ENCODE measurements at regions not wholly inside any gene's neighbourhood (a gene's known extent, or its start where the extent isn't known, plus 50 kb on each side); places are given as distances from the start of the nearest gene placed in this dataset.
"Not testable (repeated sequence)": the region's sequence is repeated elsewhere in the genome, so short reads cannot be mapped to it uniquely, and the experiment has no call there.

DNA sequence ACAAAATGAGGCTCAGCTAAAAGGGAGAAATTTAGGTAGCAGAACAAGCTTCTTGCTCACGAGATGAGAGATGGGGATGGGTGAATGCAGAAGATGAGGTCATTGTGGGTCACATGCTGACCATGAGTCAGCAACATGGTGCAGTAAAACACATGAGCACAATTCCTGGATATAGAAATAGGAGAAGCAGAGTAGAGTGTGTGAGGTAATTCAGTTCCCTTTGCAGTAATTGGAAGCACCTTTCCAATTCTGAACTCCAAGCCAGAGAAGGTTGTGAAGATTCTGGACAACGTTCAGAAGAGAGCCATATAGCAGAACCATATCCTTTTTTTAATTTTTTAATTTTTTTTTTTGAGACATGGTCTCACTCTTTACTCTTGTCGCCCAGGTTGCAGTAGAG, 62.0 kb upstream of the LMNTD1 start:
- no peak for DNase-seq

DNA sequence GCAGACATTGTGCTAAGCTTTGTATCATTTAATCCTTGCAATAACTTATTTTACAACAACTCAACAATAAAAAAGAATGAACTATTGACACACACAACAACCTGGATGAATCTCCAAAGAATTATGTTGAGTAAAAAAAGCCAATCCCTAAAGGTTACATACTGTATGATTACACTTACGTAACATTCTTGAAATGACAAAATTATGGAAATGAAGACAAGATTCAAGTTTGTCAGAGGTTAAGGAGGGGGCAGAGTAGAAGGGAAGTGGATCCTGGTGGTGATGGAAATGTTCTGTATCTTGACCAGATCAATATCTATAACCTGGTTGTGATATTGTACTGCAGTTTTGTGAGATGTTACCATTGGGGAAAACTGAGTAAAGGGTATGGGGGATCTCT, 63.2 kb upstream of the LMNTD1 start:
- DNase-seq, result no peak

DNA sequence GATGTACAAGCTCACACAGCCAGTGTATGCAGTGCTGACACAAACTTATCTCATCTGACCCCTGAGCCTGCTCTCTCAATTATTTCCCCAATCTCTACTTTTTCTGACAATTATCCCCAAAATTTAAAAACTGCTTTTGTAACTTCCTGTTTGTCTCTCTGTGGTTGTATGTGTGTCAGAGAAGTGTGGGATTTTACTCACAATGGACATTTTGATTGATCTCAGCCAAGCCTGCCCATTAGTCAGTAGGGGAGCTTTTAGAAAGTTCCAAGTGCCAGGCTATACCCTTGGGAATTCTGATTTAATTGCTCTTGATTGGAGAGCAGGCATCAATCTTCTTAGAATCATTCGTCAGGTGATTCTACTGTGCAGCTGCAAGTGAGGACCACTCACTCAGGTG, 64.9 kb upstream of the LMNTD1 start:
- no peak for DNase-seq

DNA sequence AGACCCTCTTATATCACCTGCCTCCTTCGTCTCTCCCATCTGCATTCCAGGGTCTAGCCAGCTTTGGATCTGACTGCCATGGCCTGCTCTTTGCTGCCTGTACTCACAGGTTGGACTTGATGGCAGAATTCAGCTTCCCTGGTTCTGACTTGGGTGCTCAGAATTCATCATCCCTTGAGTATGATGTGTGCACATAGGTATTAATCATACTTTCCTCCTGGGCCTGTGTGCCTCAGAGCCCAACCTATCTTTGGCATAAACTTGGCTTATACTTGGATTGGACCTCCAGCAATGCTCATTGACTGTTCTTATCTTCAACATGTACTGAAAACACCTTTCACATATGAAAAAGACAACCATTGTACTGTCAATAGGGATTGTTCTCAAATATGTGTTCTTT, 70.7 kb upstream of the LMNTD1 start:
- DNase-seq, result no peak

DNA sequence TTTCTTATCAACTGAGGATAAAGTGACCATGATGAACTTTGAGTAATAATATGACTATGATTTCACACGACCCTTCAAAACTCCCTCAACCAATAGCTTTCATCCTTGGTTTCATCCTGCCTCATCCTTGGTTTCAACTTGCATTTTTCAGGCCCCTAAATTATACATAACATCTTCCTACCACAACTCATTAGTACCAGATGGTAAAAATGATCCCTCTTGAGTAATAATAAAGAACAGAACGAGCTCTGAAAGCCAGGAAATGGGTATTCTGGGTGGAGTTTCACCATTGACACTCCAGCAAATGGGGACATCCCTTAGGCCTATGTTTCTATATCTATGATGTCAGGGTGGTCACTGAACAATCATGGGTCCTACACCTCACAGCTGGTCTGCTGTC, 72.1 kb upstream of the LMNTD1 start:
- DNase-seq, result no peak

DNA sequence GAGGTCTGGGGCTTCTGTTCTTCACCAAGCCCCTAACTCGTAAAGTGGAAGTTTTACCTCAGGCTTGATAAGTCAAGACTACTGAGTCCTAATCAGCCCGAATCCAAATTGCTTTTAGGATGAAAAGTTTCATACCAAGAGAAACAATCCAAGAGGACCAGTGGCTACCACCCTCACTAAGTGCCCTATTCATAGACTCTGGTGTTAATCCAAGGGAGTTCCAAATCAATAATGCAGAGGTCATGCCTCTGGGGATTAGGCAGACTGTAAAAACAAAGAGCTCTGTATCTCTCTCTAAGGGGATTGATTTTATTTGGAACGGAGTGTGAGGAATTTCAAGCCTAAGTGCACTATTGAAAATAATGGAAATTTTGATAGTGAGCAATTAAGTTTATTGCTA, 76.3 kb upstream of the LMNTD1 start:
- no peak for DNase-seq

DNA sequence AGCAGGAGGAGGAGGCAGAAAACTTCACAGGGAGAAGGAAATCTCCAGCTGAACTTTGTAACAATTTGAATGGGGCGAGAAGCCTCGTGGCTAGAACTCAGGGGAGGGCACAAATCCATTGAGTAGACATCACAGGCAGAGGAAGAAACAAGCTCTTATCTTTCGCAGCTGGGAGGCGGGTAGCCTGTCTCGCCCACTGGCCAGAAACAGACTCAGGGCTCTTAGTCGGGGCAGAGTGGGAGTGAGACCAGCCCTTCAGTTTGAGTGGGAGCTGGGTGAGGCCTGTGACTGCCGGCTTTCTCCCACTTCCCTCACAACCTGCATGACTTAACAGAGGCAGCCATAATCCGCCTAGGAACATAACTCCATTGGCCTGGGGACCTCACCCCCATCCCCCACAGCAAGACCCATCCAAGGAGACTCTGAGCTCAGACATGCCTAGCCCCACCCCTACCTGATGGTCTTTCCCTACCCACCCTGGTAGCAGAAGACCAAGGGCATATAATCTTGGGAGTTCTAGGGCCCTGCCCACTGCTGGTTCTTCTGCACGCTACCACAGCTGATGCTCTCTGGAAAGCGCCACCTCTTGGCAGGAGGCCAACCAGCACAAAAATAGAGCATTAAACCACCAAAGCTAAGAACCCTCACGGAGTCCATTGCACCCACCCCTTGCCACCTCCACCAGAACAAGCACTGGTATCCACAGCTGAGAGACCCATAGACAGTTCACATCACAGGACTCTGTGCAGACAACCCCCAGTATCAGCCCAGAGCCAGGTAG, 77.8 kb upstream of the LMNTD1 start:
- not testable (repeated sequence) for DNase-seq

DNA sequence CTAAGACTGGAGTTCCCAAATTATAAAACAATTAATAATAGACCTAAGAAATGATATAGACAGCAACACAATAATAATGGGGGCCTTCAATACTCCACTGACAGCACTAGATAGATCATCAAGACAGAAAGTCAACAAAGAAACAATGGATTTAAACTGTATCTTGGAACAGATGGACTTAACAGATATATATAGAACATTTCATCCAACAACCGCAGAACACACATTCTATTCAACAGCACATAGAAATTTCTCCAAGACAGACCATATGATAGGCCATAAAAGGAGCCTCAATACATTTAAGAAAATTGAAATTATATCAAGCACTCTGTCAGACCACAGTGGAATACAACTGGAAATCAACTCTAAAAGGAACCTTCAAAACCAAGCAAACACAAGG, 80.1 kb upstream of the LMNTD1 start:
- not testable (repeated sequence) for DNase-seq

DNA sequence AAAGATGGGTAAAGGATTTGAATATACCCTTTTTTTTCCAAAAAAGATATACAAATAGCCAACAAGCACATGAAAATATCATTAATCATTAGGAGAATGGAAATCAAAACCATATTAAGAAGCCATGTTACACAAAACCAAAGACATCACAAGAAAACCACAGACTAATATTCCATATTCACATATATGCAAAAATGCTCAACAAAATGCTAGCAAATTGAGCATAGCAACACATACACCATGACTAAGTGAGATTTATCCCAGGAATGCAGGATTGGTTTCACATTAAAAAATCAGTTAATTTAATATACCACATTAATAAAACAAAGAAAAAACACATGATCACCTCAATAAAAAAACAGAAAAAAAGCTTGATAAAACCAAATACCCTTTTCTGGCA, 84.7 kb upstream of the LMNTD1 start:
- no peak for DNase-seq

DNA sequence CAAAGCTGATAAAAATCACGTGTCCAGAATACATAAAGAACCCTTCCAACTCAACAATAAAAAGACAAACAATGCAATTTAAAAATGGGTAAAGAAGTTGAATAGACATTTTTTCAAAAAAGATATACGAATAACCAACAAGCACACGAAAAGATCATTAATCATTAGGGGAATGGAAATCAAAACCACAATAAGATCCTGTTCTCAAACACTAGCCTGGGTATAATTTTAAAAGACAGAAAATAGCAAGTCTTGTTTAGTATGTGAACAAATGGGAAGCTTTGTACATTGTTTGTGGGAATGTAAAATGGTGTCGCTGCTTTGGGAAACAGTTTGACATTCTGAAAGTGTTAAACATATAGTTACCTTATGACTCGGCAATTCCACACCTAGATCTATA, 86.3 kb upstream of the LMNTD1 start:
- DNase-seq, result no peak

DNA sequence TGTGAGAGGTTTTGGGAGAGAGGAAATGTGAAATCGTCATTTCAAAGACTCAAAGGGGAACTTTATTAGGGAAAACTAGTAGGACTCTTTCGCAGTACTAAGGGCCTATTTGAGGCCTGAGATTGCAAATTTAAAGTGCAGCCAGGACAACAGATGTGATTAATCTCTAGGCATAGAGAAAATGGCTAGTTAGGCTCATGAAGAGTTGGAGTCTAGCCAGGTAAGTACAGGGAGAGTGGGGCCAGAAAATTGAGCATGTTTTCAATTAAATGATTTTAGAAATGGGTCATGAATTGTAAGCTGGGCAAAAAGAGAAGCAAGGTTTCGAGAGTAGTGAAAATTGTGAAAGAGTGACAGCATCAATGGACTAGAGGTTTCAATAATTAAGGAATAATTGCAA, 91.9 kb upstream of the LMNTD1 start:
- no peak for DNase-seq

DNA sequence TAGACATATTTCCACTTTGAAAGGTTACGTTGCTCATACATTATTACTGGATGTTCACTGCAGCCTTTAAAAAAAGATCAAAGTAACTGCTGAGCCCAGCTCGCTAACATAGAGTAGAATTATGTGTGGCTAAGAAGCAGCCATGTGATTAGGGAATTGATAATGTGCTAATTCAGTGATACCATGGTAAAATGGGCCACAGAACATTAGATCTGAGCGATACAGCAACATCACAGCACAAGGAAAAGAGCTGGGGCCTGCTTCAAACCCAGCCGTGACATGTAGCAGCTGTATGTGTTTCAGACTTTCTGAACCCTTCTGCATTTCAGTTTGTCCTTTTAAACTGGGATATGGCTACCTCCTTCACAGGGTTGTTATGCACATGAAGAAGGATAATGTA, 92.3 kb upstream of the LMNTD1 start:
- DNase-seq, result no peak

DNA sequence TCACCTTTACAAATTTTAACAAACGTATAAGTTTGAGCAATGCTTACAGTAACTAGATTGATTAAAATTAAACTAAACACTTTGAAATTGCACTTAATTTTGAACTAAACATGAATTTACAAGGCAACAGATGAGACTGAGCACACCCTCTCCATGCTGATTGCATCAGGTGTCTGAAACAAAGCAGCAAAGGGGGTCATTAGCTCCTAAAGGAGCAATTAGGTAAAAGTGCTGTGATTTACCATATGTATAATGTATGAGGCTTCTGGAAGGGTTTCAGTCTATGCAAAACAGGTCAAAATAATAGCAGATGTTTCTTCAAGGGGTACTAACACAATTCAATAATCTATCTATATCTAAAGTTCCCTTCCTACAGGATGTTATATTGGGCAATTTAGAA, 98.8 kb upstream of the LMNTD1 start:
- no peak for DNase-seq

DNA sequence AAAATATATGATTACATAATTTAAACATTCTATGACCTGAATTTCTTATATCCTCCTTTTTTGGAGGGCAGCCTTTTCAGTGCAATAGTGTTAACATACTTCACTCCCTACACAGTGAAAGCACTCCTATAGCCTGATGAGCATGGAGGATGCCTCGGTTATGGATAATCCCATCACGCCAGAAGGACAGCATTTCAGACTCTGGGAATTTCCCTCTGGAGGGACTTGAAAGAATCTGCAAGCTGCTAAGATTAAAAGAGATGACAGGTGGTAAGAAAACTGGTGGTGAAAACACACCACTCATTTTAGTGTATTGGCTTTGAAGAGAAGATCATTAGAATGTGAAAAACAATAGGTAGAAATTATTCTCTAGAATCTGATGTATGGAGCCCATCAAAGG, 99.3 kb upstream of the LMNTD1 start:
- no peak for DNase-seq

DNA sequence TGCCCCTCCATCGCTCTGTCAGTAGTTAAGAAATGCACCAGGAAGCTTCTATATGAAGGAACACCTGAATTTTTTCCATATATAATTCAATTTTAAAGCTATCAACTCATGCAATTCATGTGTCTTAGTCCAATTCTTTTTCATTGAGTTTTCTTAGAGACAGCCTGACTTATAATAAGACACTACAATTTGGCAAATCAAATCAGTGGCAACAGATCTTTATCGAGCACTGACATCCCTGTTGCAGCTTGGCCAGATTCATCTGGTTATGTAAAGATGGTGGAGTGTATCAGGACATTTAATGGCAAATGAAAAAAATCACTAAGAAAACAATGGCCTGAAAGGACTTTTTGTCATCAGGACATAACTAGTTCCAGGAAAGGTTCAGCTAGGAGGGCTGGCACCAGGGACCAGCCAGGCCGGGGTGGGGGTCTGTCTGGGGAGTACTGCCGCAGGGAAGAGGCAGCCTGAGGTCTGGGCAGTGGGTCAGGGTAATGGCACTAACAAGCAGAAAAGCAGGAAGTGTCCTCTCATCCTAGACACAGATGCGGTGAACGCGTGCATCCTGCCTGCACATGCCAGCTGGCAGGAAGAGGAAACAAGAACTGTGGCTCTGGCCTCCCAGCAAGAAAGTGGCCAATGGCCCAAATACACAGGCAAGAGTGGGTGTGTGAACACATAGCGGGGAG, 100.5 kb upstream of the LMNTD1 start:
- no peak for DNase-seq

DNA sequence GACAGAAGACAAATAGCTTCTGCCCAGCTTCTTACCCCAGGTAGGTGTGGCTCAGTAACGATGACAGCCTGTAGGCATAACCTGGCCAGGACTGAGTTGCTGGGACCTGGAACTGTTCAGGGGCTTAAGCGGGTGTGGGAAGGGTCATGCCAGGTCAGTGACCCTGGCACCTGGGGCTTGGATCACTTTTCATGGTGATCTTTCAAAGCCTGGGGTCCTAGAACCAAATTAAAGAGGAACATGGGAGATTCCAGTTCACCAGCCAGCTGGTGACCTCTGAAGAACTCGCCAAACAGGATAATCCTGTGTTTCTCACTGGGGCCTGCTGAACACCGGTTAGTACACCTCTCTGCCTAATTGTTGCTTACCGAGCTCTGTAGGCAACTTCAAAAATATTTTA, 102.6 kb upstream of the LMNTD1 start:
- no peak for DNase-seq

DNA sequence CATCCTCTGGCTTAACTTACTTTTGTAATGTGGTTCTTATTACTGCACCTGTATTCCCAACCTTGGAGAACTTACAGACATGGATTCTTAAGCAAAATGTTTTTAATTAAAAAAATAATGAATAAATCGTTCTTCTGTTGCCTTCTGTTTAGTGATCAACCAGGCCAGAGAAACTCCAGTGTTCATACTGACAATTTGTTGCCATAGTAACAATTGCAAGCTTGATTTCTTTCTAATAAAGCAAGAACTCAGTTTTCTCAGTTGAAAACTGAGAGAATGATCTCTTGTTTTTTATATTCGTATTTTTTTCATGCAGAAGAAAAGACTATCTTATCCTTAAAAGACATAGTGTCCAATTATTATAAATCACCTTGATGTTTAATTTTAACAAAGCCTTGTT, 106.5 kb upstream of the LMNTD1 start:
- DNase-seq, result no peak

DNA sequence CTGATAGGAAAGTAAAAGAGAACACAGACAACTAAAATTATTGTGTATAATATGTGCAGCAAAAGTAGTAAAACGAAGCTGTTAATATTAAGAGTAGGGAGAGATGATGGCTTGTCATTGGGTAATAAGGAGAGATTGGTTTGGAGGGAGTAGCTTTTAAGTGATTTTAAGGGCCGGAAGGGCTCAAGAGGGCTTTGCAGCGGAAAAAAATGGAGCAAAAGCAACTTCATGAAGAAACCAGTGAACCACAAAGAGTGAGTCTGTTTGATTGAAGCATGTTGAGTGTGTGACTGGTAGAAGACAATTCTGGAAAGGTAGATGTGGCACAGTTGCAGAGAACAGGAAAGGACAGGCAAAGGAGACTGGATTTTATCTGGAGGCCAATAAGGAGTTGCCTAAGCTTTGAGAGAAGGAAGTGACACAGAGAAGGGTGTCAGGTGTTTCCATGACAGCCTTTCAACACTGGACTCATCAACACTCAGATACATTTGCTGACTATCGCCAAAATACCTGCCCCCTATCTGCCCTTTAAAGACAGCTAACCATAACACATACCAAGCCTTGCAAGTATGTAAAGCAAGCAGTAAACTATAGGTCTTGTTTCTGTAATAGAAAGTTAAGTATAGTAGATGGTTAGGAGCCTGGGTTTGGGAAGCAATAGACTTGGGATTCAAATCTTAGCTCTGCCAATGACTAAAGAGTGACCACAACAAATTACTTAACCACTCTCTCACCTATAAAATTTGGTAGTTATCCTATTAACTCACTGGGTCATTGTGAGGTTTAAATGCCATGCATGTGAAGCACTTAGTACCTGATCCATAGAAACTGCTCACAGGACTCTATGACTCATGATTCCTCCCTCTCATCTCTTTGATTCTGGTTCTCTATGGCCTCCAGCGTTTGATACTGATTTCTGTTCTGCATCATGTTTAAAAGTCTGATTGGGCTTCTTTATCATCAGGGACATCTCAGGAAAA, 117.3 kb upstream of the LMNTD1 start:
- DNase-seq, result no peak

DNA sequence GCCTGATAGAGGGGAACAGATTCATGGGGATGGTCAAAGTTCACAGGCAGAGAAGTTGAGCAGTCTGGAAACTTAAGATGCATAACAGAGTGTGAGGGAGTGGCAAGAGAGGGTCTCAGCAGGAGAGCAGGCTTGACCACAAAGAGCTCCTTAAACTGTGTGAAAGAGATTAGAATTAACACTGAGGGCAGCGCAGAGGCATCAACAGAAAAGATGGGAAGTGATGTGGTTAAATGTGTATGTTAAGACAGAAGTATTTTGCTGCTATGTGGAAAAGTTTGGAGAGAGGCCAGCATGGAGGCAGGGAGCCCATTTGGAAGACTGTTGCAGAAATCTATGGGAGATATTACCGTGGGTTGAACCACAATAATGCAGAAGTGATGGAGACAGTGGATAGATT, 122.7 kb upstream of the LMNTD1 start:
- DNase-seq, result no peak

DNA sequence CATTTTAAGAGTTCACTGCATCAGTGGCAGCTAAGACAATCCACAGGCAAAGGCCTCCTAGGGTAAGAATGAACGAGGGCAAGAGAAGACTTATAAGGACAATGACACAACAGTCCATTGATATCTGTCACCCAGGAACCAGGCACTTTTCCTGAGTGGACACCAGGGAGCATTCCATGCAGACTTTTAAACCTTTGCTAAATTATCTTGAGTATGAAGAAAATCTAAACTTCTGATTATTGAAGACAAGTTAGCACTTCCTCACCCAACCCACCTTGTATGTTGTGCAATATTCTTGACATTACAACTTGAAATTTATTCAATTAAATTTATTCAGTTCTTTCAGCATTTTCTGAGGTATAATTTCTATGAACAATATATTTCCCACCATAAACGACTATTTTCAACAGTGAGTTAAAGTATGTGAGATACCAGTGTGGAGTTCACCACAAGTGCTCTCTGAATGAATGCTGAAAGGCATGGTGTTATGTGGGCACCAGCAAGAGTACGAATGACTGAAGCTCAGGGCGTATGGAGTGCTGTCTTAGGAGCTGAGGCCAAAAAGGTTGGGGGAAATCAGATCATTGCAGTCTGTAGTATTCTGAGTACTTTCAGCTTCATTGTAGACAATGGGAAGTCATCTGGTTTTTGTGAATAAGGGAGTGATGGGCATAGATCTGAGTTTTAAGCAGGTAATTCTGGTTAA, 124.3 kb upstream of the LMNTD1 start:
- DNase-seq, result no peak

DNA sequence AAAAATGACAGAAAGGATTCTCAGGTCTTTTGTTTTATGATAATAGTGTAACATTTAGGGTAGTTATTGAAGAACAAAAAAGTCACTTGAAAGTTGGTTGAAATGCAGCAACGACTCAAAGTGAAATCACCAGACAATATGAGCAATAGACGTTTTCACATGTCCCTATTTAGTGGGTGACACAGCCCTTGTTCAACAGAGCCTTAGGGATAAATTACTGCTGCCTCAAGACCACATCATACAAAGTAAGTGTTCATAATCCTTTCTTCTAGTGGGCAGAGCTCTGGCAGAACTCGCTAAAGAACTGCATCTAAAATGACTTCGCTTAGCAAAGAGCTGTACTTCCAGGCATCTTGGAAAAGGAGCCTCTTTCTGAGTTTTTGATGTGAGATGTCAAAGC, 128.5 kb upstream of the LMNTD1 start:
- DNase-seq, result peak; percentile 1

DNA sequence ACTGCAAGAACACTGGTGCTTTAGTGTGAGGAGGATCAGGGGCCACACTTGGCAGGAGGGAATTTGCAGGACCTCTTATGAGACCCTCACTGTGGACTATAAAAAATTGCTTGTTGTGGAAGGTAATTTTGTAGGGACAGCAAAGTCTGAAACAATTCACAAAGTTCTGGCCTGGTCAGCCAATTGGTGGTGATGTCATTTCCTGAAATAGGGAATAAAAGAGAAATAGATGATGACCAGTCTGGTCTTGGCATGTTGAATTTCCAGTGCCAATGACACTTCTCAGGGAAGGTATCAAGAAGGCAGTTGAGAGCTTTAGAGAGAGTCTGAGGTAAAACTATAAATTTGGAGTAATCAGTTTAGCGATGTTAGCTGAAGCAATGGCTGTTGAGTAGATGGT, 129.3 kb upstream of the LMNTD1 start:
- no peak for DNase-seq

DNA sequence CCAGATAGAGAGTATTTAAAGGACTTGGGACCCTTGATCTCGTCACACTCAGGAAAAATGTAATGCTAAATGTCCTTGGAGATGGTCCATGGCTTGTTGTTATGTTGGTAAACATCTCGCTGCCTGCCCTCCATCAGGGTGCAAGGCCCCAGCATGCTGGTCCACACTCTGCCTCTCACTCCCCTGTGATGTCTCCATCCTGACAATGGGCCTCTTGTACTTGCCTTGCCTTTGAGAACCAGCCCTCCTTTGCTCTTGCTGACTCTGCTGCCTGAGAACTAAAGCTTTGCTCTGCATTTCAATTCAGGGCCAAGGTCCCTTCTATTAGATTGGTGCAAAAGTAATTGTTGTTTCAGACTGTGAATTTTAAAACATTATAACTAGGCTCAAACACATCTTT, 131.0 kb upstream of the LMNTD1 start:
- DNase-seq, result no peak
